GM19023 (cell line): ENCODE measurements at regions not wholly inside any gene's neighbourhood (a gene's known extent, or its start where the extent isn't known, plus 50 kb on each side); places are given as distances from the start of the nearest gene placed in this dataset.

Experiments
- ATAC-seq: cut with Tn5 transposase; IDR thresholded peaks from one replicate; pipeline ENCODE4 v1.9.1; 2021; ENCODE audit warnings: mild to moderate bottlenecking, moderate library complexity; ENCODE audit not compliant: unreplicated experiment

DNA sequence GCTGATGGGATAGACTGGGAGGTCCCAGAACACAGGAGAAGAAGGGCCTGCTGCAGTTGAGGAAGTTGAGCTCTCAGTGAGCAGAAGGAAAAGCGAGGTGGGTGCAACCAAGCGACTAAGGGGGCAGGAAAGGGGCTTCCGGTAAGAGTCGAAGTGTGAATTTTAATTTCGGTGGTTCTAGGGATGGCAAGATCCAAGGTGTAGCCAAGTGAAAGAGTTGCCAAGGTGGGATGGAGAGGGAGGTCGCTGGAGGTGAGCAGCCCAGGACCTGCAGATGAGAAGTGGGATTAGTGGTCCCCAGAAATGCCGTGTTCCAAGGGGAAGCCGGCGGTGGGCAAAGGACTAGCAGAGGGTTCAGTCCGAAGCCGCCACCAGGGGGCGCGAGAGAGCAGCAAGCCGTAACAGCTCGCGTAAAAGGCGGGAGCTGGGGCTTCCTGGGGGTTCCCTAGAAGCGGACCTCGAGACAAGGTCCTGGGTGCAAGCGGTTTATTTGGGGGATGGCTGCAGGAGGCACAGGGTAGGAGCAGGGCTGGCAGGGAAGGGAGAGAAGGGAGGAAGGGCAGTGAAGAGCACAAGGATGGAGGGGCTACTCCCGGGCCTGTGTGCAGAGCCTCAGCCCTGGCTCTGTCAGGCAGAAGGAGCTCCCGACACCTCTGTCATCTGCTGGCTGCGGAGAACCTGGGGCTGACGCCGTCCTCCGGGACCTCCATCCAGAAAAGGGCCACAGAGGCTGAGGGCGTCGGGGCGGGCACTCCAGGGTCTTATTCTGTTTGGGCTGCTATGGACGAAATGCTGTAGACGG, 103.6 kb downstream of the PAX1 start:
- ATAC-seq = no peak

GRCh38 chr20:21808139-21808538, 102.7 kb downstream of the PAX1 start:
- no peak for ATAC-seq

GRCh38 chr20:21804802-21805201, 99.3 kb downstream of the PAX1 start:
- ATAC-seq = no peak

DNA sequence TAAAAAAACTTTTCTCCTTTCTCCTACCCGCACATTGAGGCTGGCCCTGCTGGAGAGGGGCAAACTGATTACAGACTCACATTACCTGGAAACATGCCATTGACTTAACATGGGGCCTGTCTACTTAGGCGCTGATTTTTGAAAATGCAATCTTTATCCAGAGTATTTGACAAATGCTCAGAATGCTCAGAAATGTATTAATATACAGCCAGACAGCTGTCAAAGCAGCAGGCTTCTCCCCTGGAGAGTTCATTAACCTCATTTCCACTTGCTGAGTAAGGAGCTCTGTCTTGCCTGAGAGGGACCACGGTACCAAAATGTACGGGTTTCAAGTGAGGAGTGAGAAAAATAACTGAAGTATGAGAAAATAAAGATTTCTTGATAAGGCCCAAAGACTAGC, 95.7 kb downstream of the PAX1 start:
- ATAC-seq = no peak

GRCh38 chr20:21798384-21798783, 92.9 kb downstream of the PAX1 start:
- no peak for ATAC-seq

GRCh38 chr20:21796059-21796458, 90.6 kb downstream of the PAX1 start:
- no peak for ATAC-seq

DNA sequence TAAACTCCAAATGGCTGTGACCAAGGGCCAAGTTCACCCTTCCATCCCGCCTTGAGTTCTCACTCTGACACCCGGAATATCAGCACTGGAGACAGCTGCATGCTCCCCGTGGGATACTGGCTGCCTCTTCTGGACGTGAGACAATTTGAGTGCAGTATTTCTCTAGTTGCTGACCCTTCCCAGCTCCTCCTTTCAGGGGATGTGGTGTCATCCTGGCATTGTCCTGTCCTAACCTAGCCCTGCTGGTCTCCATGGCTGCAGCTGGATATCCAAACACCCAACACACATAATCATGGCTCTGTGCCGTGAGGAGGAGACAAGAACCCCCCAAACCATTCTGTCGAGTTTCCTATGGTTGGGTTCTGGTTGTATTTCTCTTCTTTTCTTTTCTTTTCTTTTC, 82.6 kb downstream of the PAX1 start:
- ATAC-seq = no peak

- no peak for ATAC-seq
Observed at GRCh38 chr20:21781446-21782075, 76.1 kb downstream of the PAX1 start.

- no peak for ATAC-seq
Observed at GRCh38 chr20:21780528-21780927, 75.1 kb downstream of the PAX1 start.
